Frontal cortex (tissue), 3 donors: ENCODE measurements at regions not wholly inside any gene's neighbourhood (a gene's known extent, or its start where the extent isn't known, plus 50 kb on each side); places are given as distances from the start of the nearest gene placed in this dataset.

Source experiments
- DNase-seq, 2 donors: peaks; one replicate each; pipeline ENCODE4 v3.0.0; 2012; ENCODE audit warnings: low spot score in 2 of 2
- FAIRE-seq: peaks from 2 replicates; lab custom pipeline; 2012; peaks lifted over from hg19 to GRCh38; lab: Jason Lieb, UNC
- donor health status: control.
- donor health status: control.
- donor health status: control.

DNA sequence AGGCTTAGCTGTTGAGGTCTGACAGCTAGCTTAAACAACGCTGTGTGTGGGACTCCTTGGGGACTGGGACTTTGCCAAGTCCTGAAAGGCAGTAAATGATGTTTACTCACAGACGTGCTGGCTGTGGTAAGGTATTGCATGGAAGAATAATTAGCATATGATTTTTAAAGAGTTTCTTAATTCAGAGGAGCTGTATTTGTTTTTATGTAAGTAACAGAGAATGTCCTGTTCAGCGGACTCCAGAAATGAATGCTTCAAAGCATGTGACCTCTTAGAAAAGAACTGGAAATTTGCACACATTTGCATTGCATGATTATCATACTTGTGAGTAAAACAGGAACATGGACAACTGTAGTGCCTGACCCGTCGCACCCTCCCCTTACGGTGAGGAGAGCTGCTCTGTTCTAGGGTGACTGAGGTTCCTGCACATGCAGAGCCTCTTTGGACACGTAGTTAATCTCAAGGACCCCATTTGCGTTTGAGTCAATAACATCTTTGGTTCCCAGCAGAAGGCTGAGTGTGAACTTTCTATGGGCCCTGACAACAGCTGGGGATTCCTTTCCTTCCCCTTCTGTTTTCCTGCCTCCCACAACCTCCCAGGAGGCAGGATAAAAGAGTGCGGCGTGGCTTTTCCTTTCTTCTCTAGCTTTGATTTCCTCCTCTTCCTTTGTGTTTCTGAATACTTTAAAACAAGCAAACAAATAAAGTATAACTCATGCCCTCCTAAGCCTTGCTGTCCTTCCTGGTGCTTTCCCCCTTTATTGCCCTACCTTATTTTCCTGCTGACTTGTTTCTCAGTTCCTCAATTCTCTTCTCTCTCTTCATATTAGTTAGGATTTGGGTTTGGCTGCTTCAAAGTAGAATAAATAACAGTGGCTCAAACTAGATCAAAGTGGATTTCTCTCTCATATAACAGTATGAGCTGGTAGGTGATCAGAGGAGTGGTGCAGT lies 157.2 kb upstream of the CD180 start:
- no peak for FAIRE-seq

DNA sequence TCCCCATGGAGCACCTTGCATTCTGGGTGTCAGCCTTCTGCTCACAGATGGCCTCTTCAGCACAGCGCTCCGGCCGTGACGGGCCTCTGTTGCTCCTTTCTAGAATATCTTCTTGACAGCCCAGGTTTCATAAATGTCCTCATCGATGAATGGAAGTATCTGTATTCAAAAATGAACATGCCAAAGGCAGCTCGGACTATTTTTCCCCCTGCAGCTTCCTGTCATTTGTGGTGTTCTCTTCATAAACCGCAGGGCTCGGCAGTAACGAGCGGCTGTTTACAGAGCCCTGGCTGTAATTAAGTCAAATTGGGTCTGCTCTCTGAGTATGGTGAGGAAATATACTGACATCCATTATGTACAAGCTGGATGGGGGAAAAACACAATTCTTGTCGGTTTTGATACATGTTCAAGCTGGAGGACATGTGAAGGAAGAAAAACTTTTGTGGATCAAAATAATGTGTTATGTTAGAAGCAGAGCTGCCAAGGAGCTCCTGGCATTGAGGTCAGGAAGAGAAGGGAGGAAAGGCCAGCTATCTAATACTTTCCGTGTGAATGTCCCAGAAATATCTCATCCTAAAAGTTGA lies 154.1 kb upstream of the CD180 start:
- DNase-seq (no peak), FAIRE-seq (no peak)

More for the DNA sequence above, 157.2 kb upstream of the CD180 start:
- peak in 1 of 2 donors; percentile 4 for DNase-seq

DNA sequence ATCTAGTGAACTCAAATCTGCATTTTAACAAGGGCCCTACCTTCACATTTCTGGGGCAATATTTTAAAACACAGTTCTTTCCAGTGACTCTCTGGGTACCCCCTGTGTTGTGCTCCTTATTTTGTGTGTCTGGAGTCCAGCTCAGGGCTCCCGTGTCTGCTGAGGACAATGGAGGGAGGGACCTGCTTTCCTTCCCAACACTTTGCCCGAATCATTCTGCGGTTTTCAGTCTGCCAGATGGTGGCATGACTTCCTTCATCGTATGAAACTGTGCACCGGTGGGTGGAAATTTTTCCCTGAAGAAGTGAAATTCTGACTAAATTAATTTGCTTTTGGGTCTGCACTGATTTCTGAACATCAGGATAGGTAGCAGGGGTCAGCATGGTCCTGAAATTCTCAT lies 153.6 kb upstream of the CD180 start:
- DNase-seq, result no peak
- no peak for FAIRE-seq

DNA sequence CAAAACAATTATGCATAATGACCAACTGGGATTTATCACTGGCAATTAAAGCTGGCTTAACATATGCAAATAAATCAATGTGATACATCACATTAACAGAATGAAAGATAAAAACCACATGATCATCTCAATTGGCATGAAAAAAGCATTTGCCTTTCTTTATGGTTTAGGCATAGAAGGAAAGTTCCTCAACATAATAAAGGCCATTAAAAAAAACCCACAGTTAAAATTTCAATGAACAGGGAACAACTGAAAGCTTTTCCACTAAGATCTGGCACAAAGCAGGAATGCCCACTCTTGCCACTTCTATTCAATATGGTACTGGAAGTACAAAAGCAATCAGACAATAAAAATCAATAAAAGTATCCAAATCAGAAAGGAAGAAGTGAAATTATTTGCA lies 151.2 kb upstream of the CD180 start:
- FAIRE-seq, result no peak
- no peak for DNase-seq

DNA sequence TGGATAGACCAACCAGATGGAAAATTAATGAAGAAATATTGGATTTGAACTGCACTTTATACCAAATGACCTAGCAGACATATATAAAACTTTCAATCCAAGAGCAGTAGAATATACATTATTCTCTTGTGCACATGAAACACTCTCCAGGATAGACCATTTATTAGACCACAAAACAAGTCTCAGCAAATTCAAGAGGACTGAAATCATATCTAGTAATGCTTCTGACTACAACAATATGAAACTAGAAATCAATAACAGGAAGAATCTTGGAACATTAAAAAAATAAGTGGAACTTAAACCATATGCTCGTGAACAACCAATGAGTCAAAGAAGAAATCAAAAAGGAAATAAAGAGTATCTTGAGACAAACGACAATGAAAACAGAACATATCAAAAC lies 150.0 kb upstream of the CD180 start:
- FAIRE-seq, result no peak
- DNase-seq, result no peak

DNA sequence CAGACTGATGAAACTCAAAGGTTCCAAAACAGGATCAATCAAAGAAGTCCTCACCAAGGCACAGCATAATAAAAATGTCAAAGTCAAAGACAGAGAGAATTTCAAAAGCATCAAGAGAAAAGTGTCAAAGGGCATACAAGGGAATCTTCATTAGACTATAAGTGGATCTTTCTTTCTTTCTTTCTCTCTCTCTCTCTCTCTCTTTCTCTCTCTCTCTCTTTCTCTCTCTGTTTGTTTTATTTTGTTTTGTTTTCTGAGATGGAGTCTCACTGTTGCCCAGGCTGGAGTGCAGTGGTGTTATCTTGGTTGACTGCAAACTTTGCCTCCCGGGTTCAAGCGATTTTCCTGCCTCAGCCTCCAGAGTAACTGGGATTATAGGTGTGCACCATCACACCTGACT lies 148.3 kb upstream of the CD180 start:
- FAIRE-seq (no peak), DNase-seq (no peak)

DNA sequence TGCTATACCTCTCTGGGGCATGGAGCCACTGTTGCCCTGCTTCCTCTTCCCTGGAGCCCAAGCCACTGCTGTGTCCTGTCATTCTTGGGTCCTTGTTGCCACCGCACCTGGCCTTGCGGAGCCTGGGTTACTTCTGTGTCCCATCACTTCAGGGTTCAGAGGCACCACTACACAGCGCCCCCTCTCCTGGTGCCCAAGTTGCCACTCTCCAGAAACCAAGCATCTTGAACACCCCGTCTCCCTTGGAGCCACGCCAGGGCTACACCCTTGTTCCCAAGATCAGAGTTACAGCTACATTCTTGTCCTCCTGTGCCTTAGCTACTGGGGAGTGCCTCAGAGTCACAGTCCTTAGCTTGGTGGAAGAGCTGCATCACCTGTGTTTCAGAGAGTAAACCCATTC lies 147.2 kb upstream of the CD180 start:
- DNase-seq (no peak), FAIRE-seq (no peak)

DNA sequence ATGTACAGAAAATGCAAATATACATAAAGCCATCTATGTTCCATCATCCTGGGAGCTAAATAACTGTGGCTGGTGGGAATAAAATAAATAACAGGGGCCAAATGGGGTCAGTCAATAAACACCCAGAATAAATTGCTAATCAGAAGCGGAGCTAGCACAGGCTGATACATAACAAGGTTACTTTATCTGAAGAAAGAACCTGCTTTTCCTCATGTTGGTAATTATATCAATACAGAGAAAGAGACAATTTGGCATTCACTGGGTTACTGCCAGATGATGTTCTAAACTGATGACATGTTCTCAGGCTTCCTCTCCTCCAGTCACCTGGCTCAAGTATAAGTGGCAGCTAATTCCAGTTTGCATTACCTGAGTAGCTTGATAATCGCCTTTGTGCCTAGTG lies 144.9 kb upstream of the CD180 start:
- FAIRE-seq (no peak), DNase-seq (no peak)

DNA sequence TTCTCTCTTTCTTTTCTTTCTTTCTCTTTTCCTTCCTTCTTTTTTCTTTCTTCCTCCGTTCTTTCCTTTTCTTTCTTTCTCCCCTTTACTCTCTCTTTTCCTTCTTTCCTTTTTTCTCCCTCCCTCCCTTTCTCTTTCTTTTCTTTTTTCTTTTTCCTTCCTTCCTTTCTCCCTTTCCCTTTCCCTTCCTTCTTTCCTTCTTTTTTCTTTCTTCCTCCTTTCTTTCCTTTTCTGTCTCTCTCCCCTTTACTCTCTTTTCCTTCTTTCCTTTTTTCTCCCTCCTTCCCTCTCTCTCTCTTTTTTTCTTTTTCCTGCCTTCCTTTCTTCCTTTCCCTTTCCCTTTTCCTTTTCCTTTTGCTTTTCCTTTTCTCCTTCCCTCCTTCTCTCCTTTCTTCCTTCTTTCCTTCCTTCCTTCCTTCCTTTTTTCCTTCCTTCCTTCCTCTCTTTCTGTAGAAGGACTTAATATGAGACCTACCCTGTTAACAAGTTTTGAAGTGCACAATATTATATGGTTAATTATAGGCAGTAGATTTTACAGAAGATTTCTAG lies 142.7 kb upstream of the CD180 start:
- DNase-seq (no peak), FAIRE-seq (no peak)

DNA sequence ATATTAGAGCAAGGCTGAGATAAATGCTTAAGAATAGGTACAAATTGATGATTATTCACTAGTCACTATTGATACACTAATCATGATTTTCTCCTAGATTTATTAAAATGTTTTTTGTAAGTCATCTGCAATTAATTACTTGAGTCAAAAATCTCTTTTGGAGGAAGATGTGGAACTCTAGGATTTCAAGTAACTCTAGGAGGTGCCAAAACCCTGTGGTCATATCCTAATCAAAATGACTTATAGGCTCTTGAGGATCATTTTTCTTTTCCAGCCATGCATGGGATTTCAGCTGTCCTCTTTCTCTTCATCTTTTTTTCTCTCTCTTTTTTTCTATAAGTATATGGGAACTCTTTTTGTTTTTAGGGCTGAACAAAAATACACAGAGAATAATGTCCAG lies 141.8 kb upstream of the CD180 start:
- DNase-seq (no peak), FAIRE-seq (no peak)

DNA sequence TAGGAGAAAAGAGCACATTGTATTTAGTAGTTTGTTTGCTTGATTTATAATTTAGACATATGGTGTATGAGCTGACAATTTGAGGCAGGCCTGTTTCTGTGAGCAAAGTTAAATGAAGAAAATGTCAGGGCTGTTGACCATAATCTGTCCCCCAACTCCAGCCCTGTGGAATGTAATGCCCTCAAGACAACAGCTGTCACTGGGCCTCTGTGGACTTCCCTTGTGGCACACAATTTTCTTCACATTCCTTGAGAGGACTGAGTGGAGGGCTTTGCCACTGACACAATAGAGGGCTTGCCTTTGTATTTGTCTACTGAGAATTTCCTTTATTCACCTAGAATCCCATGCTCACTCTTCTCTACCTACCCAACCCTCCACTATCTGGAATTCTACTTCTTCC lies 141.2 kb upstream of the CD180 start:
- FAIRE-seq, result no peak
- no peak for DNase-seq

DNA sequence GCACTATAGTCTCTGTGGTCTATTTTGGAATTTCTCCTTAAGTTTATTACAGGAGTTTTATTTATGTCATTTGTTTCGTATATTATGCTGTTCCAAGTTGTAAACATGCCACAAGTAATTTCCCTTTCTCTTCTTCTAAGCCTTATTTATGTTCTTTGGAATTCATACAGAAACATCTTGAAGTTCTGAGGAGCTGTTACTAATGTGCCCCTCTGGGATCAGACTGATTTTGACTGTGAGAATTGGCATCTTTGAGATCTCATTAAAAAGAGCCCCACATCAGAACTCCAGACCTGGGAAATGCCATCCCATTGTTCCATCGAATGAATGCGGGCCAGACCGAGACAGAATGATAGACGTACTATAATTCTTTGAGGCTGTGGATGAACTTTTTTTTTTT lies 138.8 kb upstream of the CD180 start:
- FAIRE-seq, result no peak

DNA sequence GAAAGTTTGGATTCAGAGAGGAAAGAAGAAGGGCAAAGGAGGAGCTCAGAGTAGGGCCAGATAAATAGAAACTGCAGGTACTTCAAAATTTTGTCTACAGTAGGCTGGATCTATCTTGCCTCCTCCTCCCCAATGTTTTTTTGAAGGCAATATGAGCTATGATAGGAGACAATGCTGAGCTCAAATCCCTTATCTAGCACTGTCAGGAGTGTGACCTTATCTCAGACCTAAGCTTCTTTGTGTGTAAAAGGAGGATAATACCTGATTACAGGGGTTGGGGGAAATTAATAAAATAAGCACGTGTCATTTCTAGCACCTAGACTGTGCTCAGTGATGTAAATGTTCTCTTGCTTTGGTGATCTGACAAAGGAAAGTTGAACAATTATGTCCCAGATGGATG lies 137.8 kb upstream of the CD180 start:
- no peak for DNase-seq
- no peak for FAIRE-seq

More for the DNA sequence above, 138.8 kb upstream of the CD180 start:
- DNase-seq, result no peak

DNA sequence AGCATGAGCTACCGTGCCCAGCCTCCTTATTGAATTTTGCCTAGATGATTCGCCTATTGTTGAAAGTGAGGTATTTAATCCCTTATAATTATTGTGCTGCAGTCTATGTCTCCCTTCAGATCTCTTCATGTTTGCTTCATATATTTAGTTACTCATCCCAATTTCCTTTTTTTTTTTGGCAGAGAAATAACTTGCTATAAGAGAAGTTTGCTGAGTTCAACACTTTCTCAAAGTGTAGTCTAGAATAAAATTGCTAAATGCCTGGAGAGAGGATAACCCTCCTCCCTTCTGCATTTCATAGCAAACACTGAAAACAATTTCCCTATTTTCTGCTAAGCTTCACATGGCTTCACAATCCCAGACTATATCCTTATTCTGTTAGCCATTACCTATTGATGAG lies 136.6 kb upstream of the CD180 start:
- FAIRE-seq, result no peak

DNA sequence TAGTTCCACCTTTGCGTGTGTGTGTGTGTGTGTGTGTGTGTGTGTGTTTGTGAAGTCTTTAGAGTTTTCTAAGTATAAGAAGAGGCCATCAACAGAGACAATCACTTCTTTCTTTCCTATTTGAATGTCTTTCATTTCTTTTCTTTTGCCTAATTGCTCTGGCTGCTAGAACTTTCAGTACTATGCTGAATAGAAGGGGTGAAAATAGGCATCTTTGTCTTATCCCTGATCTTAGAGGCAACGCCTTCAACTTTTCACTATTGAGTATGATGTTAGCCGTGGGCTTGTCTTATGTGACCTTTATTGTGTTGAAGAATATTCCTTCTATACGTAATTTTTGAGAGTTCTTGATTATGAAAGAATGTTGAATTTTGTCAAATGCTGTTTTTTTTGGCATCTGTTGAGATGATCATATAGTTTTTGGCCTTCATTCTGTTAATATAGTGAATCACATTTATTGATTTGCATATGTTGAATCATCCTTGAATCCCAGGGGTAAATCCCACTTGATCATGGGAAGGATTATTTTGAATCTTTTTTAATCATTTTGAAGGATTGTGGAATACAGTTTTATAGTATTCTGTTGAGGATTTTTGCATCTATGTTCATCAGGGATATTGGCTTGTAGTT lies 134.8 kb upstream of the CD180 start:
- no peak for DNase-seq

More for the DNA sequence above, 136.6 kb upstream of the CD180 start:
- DNase-seq, result no peak

DNA sequence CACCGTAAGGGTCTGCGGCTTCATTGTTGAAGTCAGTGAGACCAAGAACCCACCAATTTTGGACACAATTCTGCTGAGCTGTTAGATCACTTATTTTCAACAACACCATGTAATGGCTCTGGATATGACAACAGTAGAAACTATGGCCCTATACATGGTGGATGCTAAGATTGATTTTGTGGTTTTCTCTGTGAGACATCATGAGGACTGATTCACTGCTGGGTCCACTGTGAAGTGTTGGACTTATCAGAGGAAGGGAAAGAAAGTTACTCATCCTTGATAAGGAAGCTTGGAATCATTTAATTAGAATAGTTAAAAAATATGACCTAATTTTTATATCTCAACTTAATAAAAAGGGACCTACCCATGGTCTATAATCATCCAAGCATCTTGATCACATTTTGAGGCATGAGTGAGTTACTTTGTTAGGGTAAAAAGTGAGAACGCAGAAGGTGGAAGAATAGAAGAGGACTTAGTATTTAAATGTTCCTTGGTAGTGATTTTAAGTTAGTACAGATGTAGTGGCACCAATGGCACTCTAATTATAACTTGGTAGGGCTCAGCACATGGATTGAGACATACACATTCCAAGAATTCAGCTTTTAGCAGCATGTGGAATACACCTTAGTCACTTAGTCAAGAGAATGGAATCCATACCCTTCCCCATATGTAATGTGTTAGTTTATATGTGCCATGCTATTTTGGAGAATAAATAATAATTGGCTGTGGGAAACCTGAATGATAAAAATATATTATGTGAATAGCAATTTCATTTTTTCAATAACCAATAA lies 123.5 kb upstream of the CD180 start:
- no peak for FAIRE-seq
- no peak for DNase-seq

More for the DNA sequence above, 134.8 kb upstream of the CD180 start:
- no peak for FAIRE-seq

DNA sequence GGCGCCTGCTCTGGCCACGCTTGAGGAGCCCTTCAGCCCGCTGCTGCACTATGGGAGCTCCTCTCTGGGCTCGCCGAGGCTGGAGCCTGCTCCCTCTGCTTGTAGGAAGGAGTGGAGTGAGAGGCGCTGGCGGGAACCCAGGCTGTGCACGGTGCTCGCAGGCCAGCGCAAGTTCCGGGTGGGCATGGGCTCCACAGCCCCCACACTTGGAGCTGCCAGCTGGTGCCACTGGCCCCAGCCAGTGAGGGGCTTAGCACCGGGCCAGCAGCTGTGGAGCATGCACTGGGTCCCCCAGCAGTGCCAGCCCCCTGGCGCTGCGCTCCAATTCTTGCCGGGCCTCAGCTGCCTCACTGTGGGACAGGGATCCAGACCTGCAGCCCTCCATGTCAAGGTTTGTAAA lies 122.1 kb upstream of the CD180 start:
- FAIRE-seq (no peak), DNase-seq (no peak)

DNA sequence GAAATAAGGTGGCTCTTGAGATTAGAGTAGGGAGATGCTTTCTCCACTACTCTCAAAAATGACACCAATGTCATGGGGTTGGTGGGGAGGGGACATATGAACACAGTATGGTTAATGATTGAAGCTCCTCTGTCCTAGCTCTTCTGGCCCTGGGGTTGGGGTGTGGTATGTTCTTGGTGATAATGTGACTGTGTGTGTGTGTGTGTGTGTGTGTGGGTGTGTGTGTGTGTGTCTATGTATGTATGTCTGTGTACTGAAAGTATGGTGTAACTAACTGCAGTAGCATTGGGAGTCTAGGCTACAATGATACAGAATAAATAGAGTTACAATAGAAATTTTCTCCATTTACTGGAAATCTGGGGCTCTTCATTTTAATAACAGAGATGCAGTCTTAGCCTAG lies 121.0 kb upstream of the CD180 start:
- no peak for FAIRE-seq
- no peak for DNase-seq

DNA sequence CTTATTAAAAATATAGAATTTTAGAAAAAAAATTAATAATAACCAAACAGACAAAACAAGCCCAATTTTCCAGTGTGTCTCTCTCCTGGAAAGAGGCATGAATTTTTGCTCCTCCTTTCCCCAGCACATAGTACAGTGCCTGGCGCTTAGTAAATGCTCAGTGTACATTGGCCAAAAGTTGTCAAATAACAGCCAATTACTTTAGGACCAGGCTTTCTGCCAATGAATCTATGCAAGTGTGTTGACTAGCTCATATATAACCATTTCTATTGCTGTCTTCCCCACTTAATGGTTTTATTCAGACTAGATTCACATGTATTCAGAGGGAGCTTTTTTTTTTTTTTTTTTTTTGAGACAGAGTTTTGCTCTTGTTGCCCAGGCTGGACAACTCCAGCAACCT lies 120.1 kb upstream of the CD180 start:
- FAIRE-seq (no peak), DNase-seq (no peak)
